NT2/D1 (cell line): ENCODE measurements at regions not wholly inside any gene's neighbourhood (a gene's known extent, or its start where the extent isn't known, plus 50 kb on each side); places are given as distances from the start of the nearest gene placed in this dataset.

Experiments
- SUZ12 ChIP-seq: IDR thresholded peaks from 2 replicates; pipeline ENCODE4 v1.6.1; 2011; ENCODE audit not compliant: insufficient read length, insufficient read depth; ENCODE audit errors: extremely low read depth
- YY1 ChIP-seq: IDR thresholded peaks from 2 replicates; pipeline ENCODE4 v1.6.1; 2011; ENCODE audit not compliant: insufficient read length, insufficient read depth
- ZNF274 ChIP-seq: IDR thresholded peaks from 2 replicates; pipeline ENCODE4 v1.6.1; 2011; ENCODE audit warnings: mild to moderate bottlenecking, low read depth, low read length

- TF ChIP-seq YY1 (no peak), SUZ12 (no peak), ZNF274 (no peak)
These were observed 192.7 kb upstream of the NUDT6 start for GRCh38 chr4:123114915-123115756.
